SH-SY5Y (cell line): ENCODE measurements at regions not wholly inside any gene's neighbourhood (a gene's known extent, or its start where the extent isn't known, plus 50 kb on each side); places are given as distances from the start of the nearest gene placed in this dataset.

ENCODE experiments used
- GATA2 ChIP-seq: IDR thresholded peaks from 2 replicates; pipeline ENCODE4 v1.6.1; 2011; ENCODE audit warnings: mild to moderate bottlenecking, low read depth, low read length
- GATA3 ChIP-seq: IDR thresholded peaks from 2 replicates; pipeline ENCODE4 v1.6.1; 2011; ENCODE audit warnings: low read depth, mild to moderate bottlenecking, low read length, moderate library complexity

- TF ChIP-seq GATA2 (no peak), GATA3 (no peak)
Observed at GRCh38 chr6:163844357-163844756, 429.8 kb downstream of the QKI start.
